Naive thymus-derived CD4-positive, alpha-beta T cell (primary cell): ENCODE measurements at regions not wholly inside any gene's neighbourhood (a gene's known extent, or its start where the extent isn't known, plus 50 kb on each side); places are given as distances from the start of the nearest gene placed in this dataset.
A peak's percentile ranks its signal among the peaks of the same experiment; 100 is the strongest.

ENCODE experiments used
- ATAC-seq: fragments of 150-1000 bp; cut with Tn5 transposase; 2 replicates; pipeline ENCODE4 v1.10.0; 2021; ENCODE audit warnings: mild to moderate bottlenecking, moderate library complexity
- CTCF ChIA-PET: fragments of 350-600 bp; sonication (Branson Sonifier 250); formaldehyde crosslinking; loops from one replicate; lab custom pipeline; 2021; ENCODE audit warnings: antibody characterized with exemption; lab: Charles Lee
- POLR2A ChIA-PET: fragments of 350-600 bp; sonication (Branson Sonifier 250); formaldehyde crosslinking; loops from one replicate; lab custom pipeline; 2021; ENCODE audit warnings: antibody characterized with exemption, inconsistent platforms; lab: Charles Lee
- DNase-seq, 9 donors: peaks; one replicate each; pipeline versions ENCODE4 v3.0.0 to v3.0.0-alpha.2; 2020 to 2022; ENCODE audit warnings: mixed read lengths in 1 of 9
- H3K27ac ChIP-seq: one replicate; pipeline ENCODE4 v1.7.0; 2013; ENCODE audit warnings: mild to moderate bottlenecking, low read depth, low read length, moderate library complexity
- H3K27me3 ChIP-seq, 2 donors: one replicate each; pipeline ENCODE4 v1.7.0; 2013; ENCODE audit warnings: low read length in 2 of 2, mild to moderate bottlenecking in 2 of 2, moderate library complexity in 2 of 2; ENCODE audit not compliant: control insufficient read depth in 2 of 2, insufficient read depth in 2 of 2
- H3K36me3 ChIP-seq, 3 experiments: 1 replicate in 2 of 3; 2 replicates in 1 of 3; pipeline ENCODE4 v1.7.0; 2013; ENCODE audit warnings: low read length in 3 of 3, mild to moderate bottlenecking in 3 of 3, moderate library complexity in 1 of 3; ENCODE audit not compliant: insufficient read depth in 3 of 3, control insufficient read depth in 2 of 3
- H3K4me1 ChIP-seq, 2 donors: one replicate each; pipeline ENCODE4 v1.7.0; 2013; ENCODE audit warnings: low read length in 2 of 2, mild to moderate bottlenecking in 2 of 2, moderate library complexity in 1 of 2; ENCODE audit not compliant: control insufficient read depth in 2 of 2, insufficient read depth in 2 of 2
- H3K4me3 ChIP-seq: 2 replicates; pipeline ENCODE4 v1.7.0; 2013; ENCODE audit warnings: mild to moderate bottlenecking, low read length
- H3K9me3 ChIP-seq, 3 experiments: 1 replicate in 2 of 3; 2 replicates in 1 of 3; pipeline ENCODE4 v1.7.0; 2013; ENCODE audit warnings: low read length in 3 of 3; ENCODE audit not compliant: control insufficient read depth in 2 of 3
- H3K27ac Mint-ChIP-seq, 9 donors: one replicate each; pipeline ENCODE4 v1.8.0; 2020 to 2022; ENCODE audit warnings: mixed read lengths in 9 of 9, mild to moderate bottlenecking in 8 of 9, moderate library complexity in 5 of 9, inconsistent platforms in 2 of 9
- H3K27me3 Mint-ChIP-seq, 5 donors: one replicate each; pipeline ENCODE4 v1.8.0; 2021 to 2022; ENCODE audit warnings: mixed read lengths in 5 of 5, mild to moderate bottlenecking in 1 of 5
- H3K36me3 Mint-ChIP-seq, 5 donors: one replicate each; pipeline ENCODE4 v1.8.0; 2020 to 2022; ENCODE audit warnings: mixed read lengths in 5 of 5, mild to moderate bottlenecking in 3 of 5, inconsistent platforms in 1 of 5
- H3K4me1 Mint-ChIP-seq, 7 donors: one replicate each; pipeline ENCODE4 v1.8.0; 2020 to 2022; ENCODE audit warnings: mixed read lengths in 7 of 7, mild to moderate bottlenecking in 3 of 7, inconsistent platforms in 1 of 7
- H3K4me3 Mint-ChIP-seq, 10 donors: one replicate each; pipeline ENCODE4 v1.8.0; 2020 to 2022; ENCODE audit warnings: mild to moderate bottlenecking in 10 of 10, mixed read lengths in 10 of 10, moderate library complexity in 6 of 10, inconsistent platforms in 2 of 10
- H3K9me3 Mint-ChIP-seq, 11 donors: one replicate each; pipeline ENCODE4 v1.8.0; 2020 to 2022; ENCODE audit warnings: mixed read lengths in 11 of 11, mild to moderate bottlenecking in 4 of 11, inconsistent platforms in 1 of 11, moderate library complexity in 1 of 11
- intact Hi-C, 2 donors: fragments of 100-400 bp; cut with micrococcal nuclease; formaldehyde crosslinking; loops; one replicate each; pipeline ENCODE4 v1.15.1; 2023

DNA sequence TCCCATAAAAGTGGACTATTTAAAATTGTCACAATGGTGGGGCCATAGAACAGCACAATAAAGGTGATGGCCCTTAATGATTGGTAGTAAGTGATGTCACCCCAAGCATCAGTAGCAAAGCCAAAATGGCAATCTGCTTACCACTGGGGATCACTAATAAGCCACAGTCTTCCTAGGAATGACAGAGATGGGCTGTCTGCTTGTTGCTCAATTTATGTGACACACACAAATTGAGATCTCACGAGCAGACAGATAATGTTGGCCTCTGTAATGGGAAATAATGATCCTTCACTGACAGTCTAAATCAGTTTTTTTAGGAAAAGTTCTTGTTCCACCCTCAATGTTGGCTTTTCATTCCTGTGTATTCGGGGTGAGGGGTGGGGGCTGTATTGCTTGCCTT is 515.1 kb downstream of the BRD1 start:
- Mint-ChIP-seq H3K27me3 (peaks cover 26 to 50% (median 29%) of the 10 kb centered on the region in 5 donors), H3K27ac (no peak overlapping the region), H3K9me3 (no peaks in the 10 kb centered on the region), H3K36me3 (no peaks in the 10 kb centered on the region), H3K4me1 (no peaks in the 10 kb centered on the region), H3K4me3 (no peak overlapping the region)
- ATAC-seq (no peak), DNase-seq (no peak)
- Histone ChIP-seq H3K9me3 (no peaks in the 10 kb centered on the region), H3K36me3 (no peaks in the 10 kb centered on the region), H3K4me1 (no peaks in the 10 kb centered on the region), H3K4me3 (no peak overlapping the region), H3K27ac (no peak overlapping the region), H3K27me3 (no peaks in the 10 kb centered on the region)
- intact Hi-C loops = no loop called here
- POLR2A ChIA-PET = no interaction called here
- CTCF ChIA-PET = no interaction called here

DNA sequence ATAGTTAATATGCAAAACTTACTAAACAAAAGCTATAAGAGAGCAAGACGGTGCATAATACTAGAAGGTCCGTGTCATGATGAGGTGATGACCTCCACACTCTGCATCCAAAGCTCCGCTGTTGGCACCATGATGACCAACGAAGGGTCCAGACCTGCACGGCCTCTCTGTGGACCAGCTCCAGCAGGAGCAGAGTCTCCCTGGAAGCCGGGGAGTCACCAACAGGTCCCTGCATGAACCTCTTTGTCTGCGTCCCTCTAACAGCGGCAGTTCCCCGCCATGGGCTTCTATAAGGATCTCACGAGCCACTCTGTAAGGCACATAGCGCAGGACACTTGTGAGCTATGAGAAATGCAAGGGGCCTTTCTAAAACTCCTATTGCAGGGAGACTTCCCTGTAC is 517.3 kb downstream of the BRD1 start:
- Mint-ChIP-seq H3K4me3 (no peak overlapping the region), H3K27me3 (peaks cover 24 to 48% (median 37%) of the 10 kb centered on the region in 5 donors), H3K27ac (no peak overlapping the region), H3K36me3 (no peaks in the 10 kb centered on the region), H3K4me1 (peaks cover 0 to 1% (median 0%) of the 10 kb centered on the region in 7 donors), H3K9me3 (no peaks in the 10 kb centered on the region)
- H3K4me3 ChIP-seq = no peak overlapping the region
- POLR2A ChIA-PET = no interaction called here
- H3K27ac ChIP-seq = no peak overlapping the region
- no peaks in the 10 kb centered on the region for H3K27me3 ChIP-seq
- ATAC-seq = no peak
- intact Hi-C loops = no loop called here
- no peak for DNase-seq
- H3K9me3 ChIP-seq = no peaks in the 10 kb centered on the region
- H3K4me1 ChIP-seq = no peaks in the 10 kb centered on the region
- CTCF ChIA-PET = interaction anchor here (0.6 kb wide), 1 partner anchor 359 kb away, joined by 4 read pairs; no protein-coding TSS in a partner anchor
- no peaks in the 10 kb centered on the region for H3K36me3 ChIP-seq

DNA sequence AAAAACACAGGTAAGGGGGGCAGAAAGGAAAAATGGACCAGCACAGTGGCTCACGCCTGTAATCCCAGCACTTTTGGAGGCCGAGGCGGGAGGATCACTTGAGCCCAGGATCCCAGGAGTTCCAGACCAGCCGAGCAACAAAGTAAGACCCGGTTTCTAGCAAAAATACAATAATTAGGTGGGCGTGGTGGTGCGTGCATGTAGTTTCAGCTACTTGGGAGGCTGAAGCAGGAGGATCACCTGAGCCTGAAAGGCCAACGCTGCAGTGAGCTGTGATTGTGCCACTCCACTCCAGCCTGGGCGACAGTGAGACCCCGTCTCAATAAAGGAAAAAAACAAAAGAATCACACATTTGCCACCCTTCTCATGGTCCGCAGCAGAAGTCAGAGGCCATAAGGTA is 519.4 kb downstream of the BRD1 start:
- Mint-ChIP-seq H3K9me3 (no peaks in the 10 kb centered on the region), H3K27me3 (peaks cover 20 to 46% (median 38%) of the 10 kb centered on the region in 5 donors), H3K27ac (no peak overlapping the region), H3K4me3 (no peak overlapping the region), H3K4me1 (peaks cover 0 to 1% (median 0%) of the 10 kb centered on the region in 7 donors), H3K36me3 (no peaks in the 10 kb centered on the region)
- Histone ChIP-seq H3K27me3 (no peaks in the 10 kb centered on the region), H3K36me3 (no peaks in the 10 kb centered on the region), H3K4me1 (no peaks in the 10 kb centered on the region), H3K27ac (no peak overlapping the region), H3K4me3 (no peak overlapping the region), H3K9me3 (no peaks in the 10 kb centered on the region)
- intact Hi-C loops = no loop called here
- DNase-seq = no peak
- ChIA-PET POLR2A (no interaction called here), CTCF (no interaction called here)
- ATAC-seq = no peak

DNA sequence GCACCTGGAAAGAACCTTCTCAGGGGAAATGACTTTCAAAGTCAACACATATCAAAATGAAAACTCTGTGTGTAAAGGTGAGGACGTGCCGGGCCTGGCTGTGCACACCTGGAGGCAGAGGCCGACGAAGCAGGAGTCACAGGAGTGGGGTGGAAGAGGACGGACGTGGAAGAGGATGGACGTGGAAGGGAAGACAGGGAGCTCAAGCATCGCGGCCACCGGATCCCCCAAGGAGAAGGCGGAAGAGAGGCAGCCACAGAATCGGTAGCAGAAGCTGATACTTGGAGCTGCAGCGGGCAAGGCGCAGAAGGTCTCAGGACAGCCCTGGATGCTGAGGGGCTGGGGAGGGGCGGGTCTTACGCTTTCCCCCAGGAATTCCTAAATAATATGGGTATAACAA is 519.8 kb downstream of the BRD1 start:
- Mint-ChIP-seq H3K9me3 (no peaks in the 10 kb centered on the region), H3K36me3 (no peaks in the 10 kb centered on the region), H3K4me1 (peaks cover 0 to 3% (median 0%) of the 10 kb centered on the region in 7 donors), H3K27ac (no peak overlapping the region), H3K4me3 (no peak overlapping the region), H3K27me3 (peaks cover 16 to 50% (median 34%) of the 10 kb centered on the region in 5 donors)
- ChIA-PET CTCF (no interaction called here), POLR2A (no interaction called here)
- no peak for ATAC-seq
- H3K4me3 ChIP-seq = no peak overlapping the region
- no peaks in the 10 kb centered on the region for H3K36me3 ChIP-seq
- DNase-seq = peak in 1 of 9 donors; percentile 0
- intact Hi-C loops = no loop called here
- no peaks in the 10 kb centered on the region for H3K4me1 ChIP-seq
- H3K27ac ChIP-seq = no peak overlapping the region
- no peaks in the 10 kb centered on the region for H3K27me3 ChIP-seq
- H3K9me3 ChIP-seq = no peaks in the 10 kb centered on the region

DNA sequence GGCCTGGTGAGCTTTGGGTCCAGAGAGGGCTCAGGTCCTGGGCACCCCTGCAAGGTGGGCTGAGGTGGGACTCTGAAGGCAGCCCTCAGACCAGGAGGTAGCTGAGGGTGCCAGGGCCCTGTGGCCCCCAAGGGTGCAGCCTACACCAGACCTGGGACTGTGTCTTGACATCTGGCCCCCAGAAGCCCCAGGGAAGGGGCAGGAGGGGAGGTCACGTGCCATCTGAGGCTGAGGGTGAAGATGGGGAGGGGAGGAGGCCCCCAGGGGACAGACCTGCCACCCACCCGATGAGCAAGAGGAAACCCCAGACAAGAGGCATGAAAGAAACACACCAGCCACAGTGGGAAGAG is 520.2 kb downstream of the BRD1 start:
- Mint-ChIP-seq H3K4me3 (no peak overlapping the region), H3K27ac (no peak overlapping the region), H3K4me1 (peaks cover 0 to 3% (median 0%) of the 10 kb centered on the region in 7 donors), H3K36me3 (no peaks in the 10 kb centered on the region), H3K9me3 (no peaks in the 10 kb centered on the region), H3K27me3 (peaks cover 16 to 52% (median 34%) of the 10 kb centered on the region in 5 donors)
- DNase-seq (no peak), ATAC-seq (no peak)
- H3K4me1 ChIP-seq = no peaks in the 10 kb centered on the region
- H3K4me3 ChIP-seq = no peak overlapping the region
- H3K36me3 ChIP-seq = no peaks in the 10 kb centered on the region
- ChIA-PET CTCF (no interaction called here), POLR2A (no interaction called here)
- no peaks in the 10 kb centered on the region for H3K9me3 ChIP-seq
- no peak overlapping the region for H3K27ac ChIP-seq
- intact Hi-C loops = no loop called here
- no peaks in the 10 kb centered on the region for H3K27me3 ChIP-seq

DNA sequence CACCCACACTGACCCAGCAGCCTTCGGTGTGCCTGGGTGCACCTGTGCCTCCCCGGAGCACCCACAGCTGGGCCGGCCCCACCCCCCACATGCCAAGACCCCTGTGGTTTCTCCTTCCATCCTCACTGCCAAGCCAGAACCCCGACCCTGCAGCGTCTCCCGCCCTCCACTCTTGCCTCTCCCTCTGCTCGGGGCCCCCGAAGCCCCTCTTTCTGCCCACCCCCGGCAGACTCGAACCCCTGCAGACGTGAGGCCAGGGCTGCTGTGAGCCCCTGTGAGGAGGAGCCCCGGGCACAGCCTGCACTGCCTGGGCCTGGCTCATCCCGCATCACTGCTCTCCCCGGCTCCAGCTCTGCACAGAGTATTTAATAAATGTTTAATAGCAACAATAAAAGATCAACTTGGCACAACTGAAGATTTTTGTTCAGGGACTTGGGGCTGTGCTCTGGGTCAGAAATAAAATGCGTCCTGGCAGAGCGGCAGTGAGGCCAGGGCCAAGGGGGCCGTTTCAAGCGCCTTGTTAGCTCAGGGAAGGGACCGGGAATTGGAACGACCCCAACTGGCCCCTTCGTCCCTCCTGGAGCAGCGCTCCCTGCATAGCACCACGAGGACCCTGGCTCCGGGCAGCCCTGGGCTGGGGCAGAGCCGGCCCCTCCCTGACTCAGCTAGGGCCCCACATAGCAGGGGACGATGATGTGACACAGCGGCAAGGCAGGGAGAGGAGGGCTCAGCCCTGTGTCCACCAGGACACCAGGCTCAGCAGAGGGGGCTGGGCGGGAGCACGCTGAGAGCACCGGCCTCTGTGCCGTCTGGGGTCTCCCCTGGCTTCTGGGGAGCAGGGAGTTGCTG is 520.8 kb downstream of the BRD1 start:
- Histone ChIP-seq H3K27me3 (no peaks in the 10 kb centered on the region), H3K27ac (no peak overlapping the region), H3K36me3 (no peaks in the 10 kb centered on the region), H3K9me3 (no peaks in the 10 kb centered on the region), H3K4me3 (no peak overlapping the region), H3K4me1 (no peaks in the 10 kb centered on the region)
- Mint-ChIP-seq H3K4me3 (no peak overlapping the region), H3K36me3 (no peaks in the 10 kb centered on the region), H3K4me1 (peaks cover 0 to 3% (median 0%) of the 10 kb centered on the region in 7 donors), H3K27ac (no peak overlapping the region), H3K27me3 (peaks cover 14 to 52% (median 34%) of the 10 kb centered on the region in 5 donors), H3K9me3 (no peaks in the 10 kb centered on the region)
- POLR2A ChIA-PET = no interaction called here
- DNase-seq (peak in 1 of 9 donors; percentile 3), ATAC-seq (no peak)
- CTCF ChIA-PET = no interaction called here
- intact Hi-C loops = no loop called here
